ENCODE measurements at regions not wholly inside any gene's neighbourhood (a gene's known extent, or its start where the extent isn't known, plus 50 kb on each side); places are given as distances from the start of the nearest gene placed in this dataset.

DNA sequence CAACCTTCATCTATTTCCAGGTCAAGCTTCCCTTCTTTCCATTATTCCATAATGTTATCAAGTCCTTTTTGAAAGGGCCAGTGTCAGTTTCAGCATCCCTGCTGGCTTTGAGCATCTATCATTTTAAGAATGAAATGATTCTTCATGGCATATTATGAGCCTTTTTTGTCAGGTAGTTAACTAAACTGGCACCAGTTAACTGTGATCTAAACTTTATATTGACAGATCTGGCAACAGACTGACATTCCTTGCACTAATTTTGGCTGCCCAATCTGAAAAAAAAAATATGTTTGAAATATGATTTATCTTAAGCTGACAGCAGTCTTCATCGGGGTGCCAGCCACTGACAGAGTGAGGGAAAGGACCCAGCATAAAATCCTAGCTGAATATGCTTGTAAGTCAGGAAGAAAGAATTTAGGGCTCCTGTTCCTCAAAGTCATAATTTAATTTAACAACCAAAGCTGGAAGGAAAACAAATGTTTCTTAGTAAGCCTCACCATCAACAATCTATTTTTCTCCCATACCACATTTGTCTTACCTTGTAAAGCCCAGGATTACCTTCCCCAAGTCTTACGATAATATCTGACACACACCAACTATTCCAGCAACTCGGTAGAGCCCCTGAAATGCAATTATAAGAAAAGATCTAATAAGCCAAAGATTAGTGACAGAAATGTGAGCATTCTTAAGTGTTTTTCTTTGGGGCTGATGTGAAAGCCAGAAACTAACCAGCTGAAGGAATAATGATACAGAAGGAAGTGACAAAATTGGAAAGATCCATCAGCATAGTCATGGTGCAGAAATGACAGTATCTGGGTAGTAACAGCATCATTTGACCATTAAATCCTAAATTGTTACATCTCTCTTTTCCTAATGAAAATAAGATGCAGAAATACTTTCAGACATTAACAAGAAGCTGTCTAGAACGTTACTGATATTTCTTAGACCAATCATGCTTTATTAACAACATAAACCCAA is 228.1 kb downstream of the RBM43 start:
- no peaks in the 10 kb centered on the region for H3K4me1 ChIP-seq (ENCODE audit: control insufficient read depth in 2 of 2, insufficient read depth in 2 of 2, low read length in 2 of 2)
- 83% methylated on average over 4 of the region's 4 CpGs for WGBS
- H3K9me3 ChIP-seq (ENCODE audit: control insufficient read depth in 2 of 2, insufficient read depth in 1 of 2, low read length in 1 of 2), result no peaks in the 10 kb centered on the region
- H3K4me3 ChIP-seq (ENCODE audit: low read length in 2 of 2), result no peak overlapping the region
- H3K27ac ChIP-seq (ENCODE audit: low read depth in 1 of 2, low read length in 1 of 2), result no peak overlapping the region
- no peak for DNase-seq (ENCODE audit: low read depth in 6 of 9, low spot score in 9 of 9)
- no peaks in the 10 kb centered on the region for H3K27me3 ChIP-seq (ENCODE audit: control insufficient read depth in 2 of 2, insufficient read depth in 1 of 2, low read length in 1 of 2)
- no peaks in the 10 kb centered on the region for H3K36me3 ChIP-seq (ENCODE audit: control insufficient read depth in 2 of 2, insufficient read depth in 2 of 2, low read length in 1 of 2)

- Histone ChIP-seq H3K4me3 (ENCODE audit: low read length in 2 of 2) (no peak overlapping the region), H3K27ac (ENCODE audit: low read depth in 1 of 2, low read length in 1 of 2) (no peak overlapping the region)
Observed at GRCh38 chr2:151032741-151033191, 228.9 kb downstream of the RBM43 start.

DNA sequence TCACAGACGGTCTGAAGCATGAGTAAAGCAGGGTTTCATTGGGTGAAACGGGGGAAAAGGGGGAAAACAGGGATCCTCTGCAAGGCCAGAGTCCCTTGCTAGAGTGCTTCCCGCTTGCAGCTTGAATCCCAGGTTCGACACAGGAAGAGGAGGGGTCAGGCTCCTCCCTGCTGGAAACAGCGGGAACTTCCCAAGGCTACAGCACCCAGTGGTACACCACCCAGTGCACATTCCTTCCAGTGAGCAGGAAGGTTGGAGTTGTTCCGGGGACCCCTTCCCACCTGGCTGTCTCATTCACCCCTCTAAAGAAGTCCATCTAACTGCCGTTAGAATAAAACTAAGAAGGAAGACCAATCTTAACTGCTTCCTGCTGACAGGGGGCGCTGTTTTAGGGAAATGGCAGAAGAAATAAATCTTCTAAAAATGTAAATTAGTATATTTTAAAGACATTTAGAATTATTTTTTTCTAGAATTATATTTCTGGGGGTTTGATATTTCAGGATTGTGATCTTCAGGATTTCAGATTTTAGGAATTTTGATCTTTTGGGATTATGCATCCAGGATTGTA is 230.9 kb downstream of the RBM43 start:
- H3K27ac ChIP-seq (ENCODE audit: low read depth in 1 of 2, low read length in 1 of 2), result no peak overlapping the region
- no peaks in the 10 kb centered on the region for H3K27me3 ChIP-seq (ENCODE audit: control insufficient read depth in 2 of 2, insufficient read depth in 1 of 2, low read length in 1 of 2)
- no peaks in the 10 kb centered on the region for H3K9me3 ChIP-seq (ENCODE audit: control insufficient read depth in 2 of 2, insufficient read depth in 1 of 2, low read length in 1 of 2)
- no peaks in the 10 kb centered on the region for H3K4me1 ChIP-seq (ENCODE audit: control insufficient read depth in 2 of 2, insufficient read depth in 2 of 2, low read length in 2 of 2)
- H3K4me3 ChIP-seq (ENCODE audit: low read length in 2 of 2), result no peak overlapping the region
- no peaks in the 10 kb centered on the region for H3K36me3 ChIP-seq (ENCODE audit: control insufficient read depth in 2 of 2, insufficient read depth in 2 of 2, low read length in 1 of 2)
- DNase-seq (ENCODE audit: low read depth in 6 of 9, low spot score in 9 of 9), result no peak
- 90% methylated on average over 8 of the region's 8 CpGs for WGBS

More at GRCh38 chr2:151032741-151033191, 228.9 kb downstream of the RBM43 start:
- Histone ChIP-seq H3K27me3 (ENCODE audit: control insufficient read depth in 2 of 2, insufficient read depth in 1 of 2, low read length in 1 of 2) (no peaks in the 10 kb centered on the region), H3K9me3 (ENCODE audit: control insufficient read depth in 2 of 2, insufficient read depth in 1 of 2, low read length in 1 of 2) (no peaks in the 10 kb centered on the region), H3K36me3 (ENCODE audit: control insufficient read depth in 2 of 2, insufficient read depth in 2 of 2, low read length in 1 of 2) (no peaks in the 10 kb centered on the region), H3K4me1 (ENCODE audit: control insufficient read depth in 2 of 2, insufficient read depth in 2 of 2, low read length in 2 of 2) (no peaks in the 10 kb centered on the region)
- WGBS, result 84% methylated on average over 2 of the region's 2 CpGs
- no peak for DNase-seq (ENCODE audit: low read depth in 6 of 9, low spot score in 9 of 9)

GRCh38 chr2:151029406-151030157 is 232.1 kb downstream of the RBM43 start:
- 86% methylated on average over 4 of the region's 4 CpGs for WGBS
- H3K4me3 ChIP-seq (ENCODE audit: low read length in 2 of 2), result no peak overlapping the region
- DNase-seq (ENCODE audit: low read depth in 6 of 9, low spot score in 9 of 9), result no peak
- H3K27ac ChIP-seq (ENCODE audit: low read depth in 1 of 2, low read length in 1 of 2), result no peak overlapping the region
- no peaks in the 10 kb centered on the region for H3K4me1 ChIP-seq (ENCODE audit: control insufficient read depth in 2 of 2, insufficient read depth in 2 of 2, low read length in 2 of 2)
- H3K27me3 ChIP-seq (ENCODE audit: control insufficient read depth in 2 of 2, insufficient read depth in 1 of 2, low read length in 1 of 2), result no peaks in the 10 kb centered on the region
- H3K36me3 ChIP-seq (ENCODE audit: control insufficient read depth in 2 of 2, insufficient read depth in 2 of 2, low read length in 1 of 2), result no peaks in the 10 kb centered on the region
- no peaks in the 10 kb centered on the region for H3K9me3 ChIP-seq (ENCODE audit: control insufficient read depth in 2 of 2, insufficient read depth in 1 of 2, low read length in 1 of 2)

- no peak overlapping the region for H3K4me3 ChIP-seq (ENCODE audit: low read length in 2 of 2)
- no peaks in the 10 kb centered on the region for H3K36me3 ChIP-seq (ENCODE audit: control insufficient read depth in 2 of 2, insufficient read depth in 2 of 2, low read length in 1 of 2)
- H3K27me3 ChIP-seq (ENCODE audit: control insufficient read depth in 2 of 2, insufficient read depth in 1 of 2, low read length in 1 of 2), result no peaks in the 10 kb centered on the region
- no peak for DNase-seq (ENCODE audit: low read depth in 6 of 9, low spot score in 9 of 9)
- H3K27ac ChIP-seq (ENCODE audit: low read depth in 1 of 2, low read length in 1 of 2), result no peak overlapping the region
- H3K9me3 ChIP-seq (ENCODE audit: control insufficient read depth in 2 of 2, insufficient read depth in 1 of 2, low read length in 1 of 2), result no peaks in the 10 kb centered on the region
- no peaks in the 10 kb centered on the region for H3K4me1 ChIP-seq (ENCODE audit: control insufficient read depth in 2 of 2, insufficient read depth in 2 of 2, low read length in 2 of 2)
Observed at GRCh38 chr2:151028691-151029176, 232.9 kb downstream of the RBM43 start.

DNA sequence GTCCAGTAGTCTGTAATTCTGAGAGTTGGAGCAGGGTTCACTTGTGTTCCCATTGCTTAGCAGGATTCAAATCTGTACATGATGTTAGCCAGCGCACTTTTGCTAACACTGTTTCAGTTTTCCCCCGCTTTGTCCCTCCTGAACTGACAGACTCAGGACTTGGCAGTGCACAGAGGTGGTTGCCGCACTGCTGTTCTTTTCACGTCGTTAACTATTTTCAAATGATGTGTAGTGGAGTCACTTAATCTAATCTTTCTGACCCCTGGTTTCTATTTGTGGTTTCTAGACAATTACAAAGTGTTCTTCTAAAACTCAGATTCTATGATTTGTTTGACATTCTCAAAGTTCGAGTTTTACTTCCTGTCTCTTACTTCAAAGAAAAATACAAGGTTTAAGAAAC is 234.5 kb downstream of the RBM43 start:
- Histone ChIP-seq H3K27me3 (ENCODE audit: control insufficient read depth in 2 of 2, insufficient read depth in 1 of 2, low read length in 1 of 2) (no peaks in the 10 kb centered on the region), H3K4me1 (ENCODE audit: control insufficient read depth in 2 of 2, insufficient read depth in 2 of 2, low read length in 2 of 2) (no peaks in the 10 kb centered on the region), H3K36me3 (ENCODE audit: control insufficient read depth in 2 of 2, insufficient read depth in 2 of 2, low read length in 1 of 2) (no peaks in the 10 kb centered on the region), H3K27ac (ENCODE audit: low read depth in 1 of 2, low read length in 1 of 2) (no peak overlapping the region), H3K4me3 (ENCODE audit: low read length in 2 of 2) (no peak overlapping the region), H3K9me3 (ENCODE audit: control insufficient read depth in 2 of 2, insufficient read depth in 1 of 2, low read length in 1 of 2) (no peaks in the 10 kb centered on the region)
- no peak for DNase-seq (ENCODE audit: low read depth in 6 of 9, low spot score in 9 of 9)
- 83% methylated on average over 6 of the region's 6 CpGs for WGBS

DNA sequence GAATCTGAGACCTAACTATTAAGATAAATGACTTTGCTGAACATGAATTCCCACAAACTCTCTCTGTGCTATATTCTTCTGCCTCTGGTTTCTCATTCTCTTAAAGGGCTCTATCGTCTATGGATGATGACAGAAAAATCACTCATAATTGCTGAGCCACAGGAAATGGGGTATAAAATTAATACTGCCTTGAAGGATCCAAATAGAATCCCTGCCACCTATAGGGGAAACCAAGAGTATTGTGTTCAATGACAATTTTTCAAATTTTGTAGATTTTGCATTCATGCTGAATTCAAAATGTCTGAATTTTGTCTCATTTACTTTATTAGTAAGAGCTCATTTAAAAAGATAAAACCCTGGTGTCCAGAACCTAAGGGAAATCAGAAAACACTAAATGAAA is 235.8 kb downstream of the RBM43 start:
- H3K9me3 ChIP-seq (ENCODE audit: control insufficient read depth in 2 of 2, insufficient read depth in 1 of 2, low read length in 1 of 2), result no peaks in the 10 kb centered on the region
- WGBS, result 92% methylated on average over 1 of the region's 1 CpG
- H3K4me3 ChIP-seq (ENCODE audit: low read length in 2 of 2), result no peak overlapping the region
- H3K27me3 ChIP-seq (ENCODE audit: control insufficient read depth in 2 of 2, insufficient read depth in 1 of 2, low read length in 1 of 2), result no peaks in the 10 kb centered on the region
- no peak overlapping the region for H3K27ac ChIP-seq (ENCODE audit: low read depth in 1 of 2, low read length in 1 of 2)
- H3K4me1 ChIP-seq (ENCODE audit: control insufficient read depth in 2 of 2, insufficient read depth in 2 of 2, low read length in 2 of 2), result no peaks in the 10 kb centered on the region
- DNase-seq (ENCODE audit: low read depth in 6 of 9, low spot score in 9 of 9), result no peak
- H3K36me3 ChIP-seq (ENCODE audit: control insufficient read depth in 2 of 2, insufficient read depth in 2 of 2, low read length in 1 of 2), result no peaks in the 10 kb centered on the region

DNA sequence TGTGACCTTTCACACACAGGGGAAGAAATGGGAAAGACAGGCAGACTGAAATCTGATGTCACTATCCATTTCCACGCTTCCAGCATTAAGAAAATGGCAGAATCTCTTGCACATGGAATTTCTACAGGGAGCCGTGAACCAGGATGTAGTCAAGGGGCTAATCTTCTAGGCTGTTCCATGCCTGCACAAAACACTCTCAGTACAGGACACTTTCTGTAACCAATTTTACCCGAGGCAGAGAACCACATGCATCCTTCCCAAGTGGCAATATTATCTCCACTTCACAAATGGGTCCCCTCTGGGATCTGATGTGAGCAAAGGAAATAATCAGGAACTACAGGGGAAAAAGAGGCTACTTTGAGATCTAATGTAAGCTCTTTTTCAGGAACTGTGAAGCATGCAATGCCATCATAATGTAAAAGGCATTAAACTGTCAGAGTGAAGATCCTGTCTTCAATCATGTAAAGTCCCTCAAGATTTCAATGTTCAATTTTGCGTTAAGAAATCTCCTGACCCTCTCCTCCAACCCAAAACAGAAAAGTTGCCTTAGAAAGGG is 236.9 kb downstream of the RBM43 start:
- Histone ChIP-seq H3K9me3 (ENCODE audit: control insufficient read depth in 2 of 2, insufficient read depth in 1 of 2, low read length in 1 of 2) (no peaks in the 10 kb centered on the region), H3K36me3 (ENCODE audit: control insufficient read depth in 2 of 2, insufficient read depth in 2 of 2, low read length in 1 of 2) (no peaks in the 10 kb centered on the region), H3K27me3 (ENCODE audit: control insufficient read depth in 2 of 2, insufficient read depth in 1 of 2, low read length in 1 of 2) (no peaks in the 10 kb centered on the region), H3K4me3 (ENCODE audit: low read length in 2 of 2) (no peak overlapping the region), H3K4me1 (ENCODE audit: control insufficient read depth in 2 of 2, insufficient read depth in 2 of 2, low read length in 2 of 2) (no peaks in the 10 kb centered on the region), H3K27ac (ENCODE audit: low read depth in 1 of 2, low read length in 1 of 2) (no peak overlapping the region)
- DNase-seq (ENCODE audit: low read depth in 6 of 9, low spot score in 9 of 9), result no peak
- 57% methylated on average over 4 of the region's 4 CpGs for WGBS

Measured in thymus (tissue), 11 donors.